HepG2 (cell line): ENCODE measurements at regions not wholly inside any gene's neighbourhood (a gene's known extent, or its start where the extent isn't known, plus 50 kb on each side); places are given as distances from the start of the nearest gene placed in this dataset.
A peak's percentile ranks its signal among the peaks of the same experiment; 100 is the strongest.

Experiments used
- ATAC-seq: fragments of 200-7000 bp; cut with Tn5 transposase; 3 replicates; pipeline ENCODE4 v1.9.1; 2020; ENCODE audit warnings: mild to moderate bottlenecking, moderate library complexity
- BruUV-seq: library from RNA; stranded (reverse); fragments of 400-500 nt; replicated peaks from 2 replicates; lab custom pipeline; 2021; lab: Mats Ljungman, UMichigan
- CTCF ChIA-PET: fragments of 300-600 bp; formaldehyde crosslinking; extraction: SDS; loops from one replicate; lab custom pipeline; 2021; ENCODE audit warnings: low total read pairs, inconsistent platforms, low intra/inter-chr PET ratio; lab: Yijun Ruan, JAX
- POLR2A ChIA-PET: fragments of 350-600 bp; sonication (Branson Sonifier 250); formaldehyde crosslinking; loops from one replicate; lab custom pipeline; 2020; ENCODE audit warnings: antibody characterized with exemption, inconsistent platforms; lab: Yijun Ruan, JAX
- DNase-seq: peaks from one replicate; pipeline ENCODE4 v3.0.0-alpha.2; 2015; ENCODE audit warnings: low spot score
- FAIRE-seq: peaks from 3 replicates; lab custom pipeline; 2011; peaks lifted over from hg19 to GRCh38; lab: Jason Lieb, UNC
- H2AFZ ChIP-seq: one replicate; pipeline ENCODE4 v1.6.1; 2011; ENCODE audit warnings: low read length, inconsistent platforms
- H3K27ac ChIP-seq: fragments of 300-600 bp; 3 replicates; pipeline ENCODE4 v1.8.0; 2011; ENCODE audit warnings: mixed run types, mild to moderate bottlenecking, mixed read lengths, low read length, inconsistent platforms; ENCODE audit not compliant: insufficient read depth; ENCODE audit errors: extremely low read length
- H3K27me3 ChIP-seq, 2 experiments: fragments of 200-600 bp in 1 of 2; 2 replicates in 1 of 2; 3 replicates in 1 of 2; pipeline versions ENCODE4 v1.6.0 to v1.8.0; 2011; ENCODE audit warnings: low read length in 2 of 2, mild to moderate bottlenecking in 2 of 2, moderate library complexity in 2 of 2, inconsistent platforms in 1 of 2; ENCODE audit not compliant: insufficient read depth in 2 of 2, control insufficient read depth in 1 of 2
- H3K36me3 ChIP-seq, 2 experiments: fragments of 200-600 bp in 1 of 2; replicated peaks in 1 of 2; 2 replicates in 1 of 2; 3 replicates in 1 of 2; pipeline versions ENCODE4 v1.5.1 to v1.8.0; 2011; ENCODE audit warnings: low read length in 2 of 2, inconsistent platforms in 1 of 2; ENCODE audit not compliant: insufficient read depth in 2 of 2, control insufficient read depth in 1 of 2
- H3K4me1 ChIP-seq: 2 replicates; pipeline ENCODE4 v1.5.1; 2012; ENCODE audit warnings: low read length, inconsistent platforms; ENCODE audit not compliant: insufficient read depth
- H3K4me2 ChIP-seq: 2 replicates; pipeline ENCODE4 v1.6.0; 2011; ENCODE audit warnings: low read depth, low read length, inconsistent platforms
- H3K4me3 ChIP-seq, 3 experiments: fragments of 200-600 bp in 1 of 3; sonication (generic), shearing (Covaris generic) in 1 of 3; replicated peaks in 1 of 3; 2 replicates each; pipeline ENCODE4 v1.5.1; 2011 to 2016; ENCODE audit warnings: low read length in 3 of 3, inconsistent platforms in 2 of 3, low read depth in 2 of 3, mild to moderate bottlenecking in 2 of 3, control low read depth in 1 of 3, mixed read lengths in 1 of 3; ENCODE audit not compliant: insufficient read depth in 1 of 3
- H3K79me2 ChIP-seq: one replicate; pipeline ENCODE4 v1.6.1; 2011; ENCODE audit warnings: low read length, inconsistent platforms; ENCODE audit not compliant: insufficient read depth
- H3K9ac ChIP-seq: 2 replicates; pipeline ENCODE4 v1.6.0; 2011; ENCODE audit warnings: mild to moderate bottlenecking, low read depth, low read length, inconsistent platforms; ENCODE audit not compliant: insufficient read depth
- H3K9me3 ChIP-seq: 2 replicates; pipeline ENCODE4 v1.5.1; 2012; ENCODE audit warnings: mild to moderate bottlenecking, low read length
- H4K20me1 ChIP-seq: 2 replicates; pipeline ENCODE4 v1.6.0; 2011; ENCODE audit warnings: inconsistent platforms, mild to moderate bottlenecking, low read length, moderate library complexity; ENCODE audit not compliant: insufficient read depth
- CTCF ChIP-seq: sonication (generic); formaldehyde crosslinking; IDR thresholded peaks from 2 replicates; pipeline ENCODE4 v1.5.0; 2020; ENCODE audit warnings: mild to moderate bottlenecking, missing genetic modification reagents, moderate library complexity
- FLYWCH1 ChIP-seq: sonication (generic); formaldehyde crosslinking; IDR thresholded peaks from 2 replicates; pipeline ENCODE4 v1.8.1; 2023; ENCODE audit warnings: mild to moderate bottlenecking, missing genetic modification reagents
- KDM5B ChIP-seq: sonication (generic); formaldehyde crosslinking; IDR thresholded peaks from 2 replicates; pipeline ENCODE4 v1.4.0; 2020; ENCODE audit warnings: missing genetic modification reagents, mild to moderate bottlenecking, borderline replicate concordance
- REL ChIP-seq: sonication (generic); formaldehyde crosslinking; conservative IDR thresholded peaks from 2 replicates; pipeline ENCODE4 v1.8.0; 2022; ENCODE audit warnings: mild to moderate bottlenecking, missing genetic modification reagents, moderate library complexity
- SNAPC4 ChIP-seq: sonication (generic); formaldehyde crosslinking; IDR thresholded peaks from 2 replicates; pipeline ENCODE4 v1.4.0; 2020; ENCODE audit warnings: mild to moderate bottlenecking, missing genetic modification reagents
- STAG1 ChIP-seq: sonication (generic); formaldehyde crosslinking; IDR thresholded peaks from 2 replicates; pipeline ENCODE4 v1.4.0; 2020; ENCODE audit warnings: missing genetic modification reagents
- ZNF713 ChIP-seq: sonication (generic); formaldehyde crosslinking; IDR thresholded peaks from 2 replicates; pipeline ENCODE4 v1.4.0; 2020; ENCODE audit warnings: mild to moderate bottlenecking, missing genetic modification reagents
- ZNF784 ChIP-seq: sonication (generic); formaldehyde crosslinking; IDR thresholded peaks from 2 replicates; pipeline ENCODE4 v1.5.1; 2020; ENCODE audit warnings: missing genetic modification reagents, mild to moderate bottlenecking, borderline replicate concordance
- WGBS: methylation state at CpG from one replicate; pipeline ENCODE4 v1.1.6; 2017; ENCODE audit warnings: low lambda C conversion rate; 5-methylcytosine and 5-hydroxymethylcytosine counted together
- in situ Hi-C: cut with HindIII; loops from 2 replicates; pipeline ENCODE4 v1.10.0; 2017; ENCODE audit warnings: low pct_unique_long_range_greater_than_20kb; ENCODE audit not compliant: extremely low pct_ligation_motif_present
- intact Hi-C: fragments of 100-400 bp; cut with micrococcal nuclease; formaldehyde crosslinking; loops from one replicate; pipeline ENCODE4 v1.10.0; 2022; ENCODE audit not compliant: unreplicated experiment
- TF ChIP-seq, protein P1 (sequence below): IDR thresholded peaks from 2 replicates; pipeline ENCODE4 v1.6.1; 2016; ENCODE audit warnings: missing compliant biosample characterization, missing genetic modification reagents, borderline replicate concordance

DNA sequence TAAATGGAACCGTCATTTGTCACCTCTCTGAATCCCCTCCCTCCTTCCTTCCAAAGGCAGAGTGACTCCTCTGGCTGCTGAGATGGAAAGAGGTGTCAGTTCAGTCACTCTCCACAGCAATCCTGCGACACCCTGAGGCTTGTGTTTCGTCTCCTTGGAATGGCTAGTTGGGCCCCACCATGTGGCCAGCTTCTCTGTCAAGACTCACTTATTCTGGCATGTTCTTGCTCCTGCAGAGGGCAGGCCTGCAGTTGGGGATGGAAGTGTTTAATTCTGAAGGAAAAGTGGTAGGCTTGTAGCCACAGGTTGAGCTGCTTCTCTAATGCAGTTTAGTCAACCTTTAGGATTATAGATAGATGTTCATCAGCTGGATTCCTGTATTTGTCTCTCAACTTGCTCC, 149.6 kb downstream of the LMO4 start:
- H3K79me2 ChIP-seq, result no peaks in the 10 kb centered on the region
- H4K20me1 ChIP-seq, result no peaks in the 10 kb centered on the region
- no peaks in the 10 kb centered on the region for H3K9me3 ChIP-seq
- ChIA-PET CTCF (no interaction called here), POLR2A (no interaction called here)
- H3K27me3 ChIP-seq, result no peaks in the 10 kb centered on the region
- TF ChIP-seq FLYWCH1 (CRISPR knock-in tag) (no peak), STAG1 (CRISPR knock-in tag) (peak; percentile 29; the same call in 1 of the 2 replicates), CTCF (CRISPR knock-in tag) (peak; percentile 31)
- in situ Hi-C loops (no loop called here), intact Hi-C loops (no loop called here)
- 53% methylated on average over 3 of the region's 3 CpGs for WGBS
- no TSS peak for BruUV-seq
- no peak overlapping the region for H3K4me3 ChIP-seq
- ATAC-seq (peak; percentile 37; the same call in 1 of the 3 replicates), DNase-seq (no peak), FAIRE-seq (no peak)
- H3K9ac ChIP-seq, result no peak overlapping the region
- no peak overlapping the region for H3K4me2 ChIP-seq
- no peaks in the 10 kb centered on the region for H3K36me3 ChIP-seq
- H3K27ac ChIP-seq, result no peak overlapping the region
- H2AFZ ChIP-seq, result no peak overlapping the region
- H3K4me1 ChIP-seq, result no peaks in the 10 kb centered on the region

DNA sequence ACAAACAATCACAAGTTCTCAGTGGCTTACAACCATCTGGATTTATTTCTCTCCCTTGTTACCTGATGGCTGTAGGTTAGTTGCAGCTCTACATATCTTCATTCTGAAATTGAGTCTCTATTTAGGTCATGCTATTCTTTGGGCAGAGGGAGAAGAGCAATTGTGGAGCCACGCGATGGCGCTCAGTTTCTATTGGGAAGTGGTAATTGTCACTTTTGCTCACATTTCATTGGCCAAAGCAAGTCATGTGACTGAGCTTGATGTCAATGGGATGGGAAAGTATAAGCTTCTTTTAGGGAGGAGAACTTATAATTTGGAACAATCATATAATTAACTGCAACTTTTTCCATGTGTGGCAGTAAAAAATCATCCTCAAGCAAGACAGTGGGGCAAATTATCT, 166.5 kb downstream of the LMO4 start:
- Histone ChIP-seq H3K4me2 (no peak overlapping the region), H3K9ac (no peak overlapping the region), H3K36me3 (no peaks in the 10 kb centered on the region), H3K4me1 (no peaks in the 10 kb centered on the region), H3K79me2 (no peaks in the 10 kb centered on the region), H3K9me3 (no peaks in the 10 kb centered on the region), H3K4me3 (no peak overlapping the region), H3K27ac (no peak overlapping the region), H3K27me3 (no peaks in the 10 kb centered on the region), H2AFZ (no peak overlapping the region), H4K20me1 (no peaks in the 10 kb centered on the region)
- intact Hi-C loops, result no loop called here
- CTCF ChIA-PET, result no interaction called here
- in situ Hi-C loops, result no loop called here
- BruUV-seq, result no TSS peak
- POLR2A ChIA-PET, result no interaction called here
- DNase-seq (no peak), FAIRE-seq (no peak), ATAC-seq (no peak)
- WGBS, result 80% methylated on average over 3 of the region's 3 CpGs
- TF ChIP-seq ZNF713 (CRISPR knock-in tag) (no peak), REL (CRISPR knock-in tag) (no peak), KDM5B (CRISPR knock-in tag) (no peak), SNAPC4 (CRISPR knock-in tag) (no peak), ZNF784 (CRISPR knock-in tag) (no peak)
- TF ChIP-seq, protein P1, sequence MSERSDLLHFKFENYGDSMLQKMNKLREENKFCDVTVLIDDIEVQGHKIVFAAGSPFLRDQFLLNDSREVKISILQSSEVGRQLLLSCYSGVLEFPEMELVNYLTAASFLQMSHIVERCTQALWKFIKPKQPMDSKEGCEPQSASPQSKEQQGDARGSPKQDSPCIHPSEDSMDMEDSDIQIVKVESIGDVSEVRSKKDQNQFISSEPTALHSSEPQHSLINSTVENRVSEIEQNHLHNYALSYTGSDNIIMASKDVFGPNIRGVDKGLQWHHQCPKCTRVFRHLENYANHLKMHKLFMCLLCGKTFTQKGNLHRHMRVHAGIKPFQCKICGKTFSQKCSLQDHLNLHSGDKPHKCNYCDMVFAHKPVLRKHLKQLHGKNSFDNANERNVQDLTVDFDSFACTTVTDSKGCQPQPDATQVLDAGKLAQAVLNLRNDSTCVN, result no peak
